ENCODE measurements at regions not wholly inside any gene's neighbourhood (a gene's known extent, or its start where the extent isn't known, plus 50 kb on each side); places are given as distances from the start of the nearest gene placed in this dataset.

DNA sequence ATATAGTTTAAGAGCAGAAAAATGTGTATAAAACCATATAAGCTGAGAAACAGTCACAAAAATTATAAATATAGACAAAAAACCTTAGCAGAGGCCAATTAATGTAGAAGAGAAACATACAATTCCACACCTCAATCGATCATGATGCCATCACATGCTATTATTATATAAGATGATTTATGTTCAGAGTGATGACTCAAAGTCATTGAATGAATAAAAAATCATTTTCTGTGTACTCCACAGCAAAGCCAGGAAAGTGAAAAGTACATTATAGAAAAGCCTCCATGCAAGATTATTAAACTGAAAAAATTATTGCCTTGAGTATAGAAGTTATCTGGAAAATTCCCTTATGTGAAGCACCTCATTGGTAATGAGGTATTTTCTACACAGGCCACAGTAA lies 229.2 kb upstream of the PPFIA2 start:
- TF ChIP-seq CTCF (IDR thresholded peaks at IDR 0.05) (no peak), POLR2A (IDR thresholded peaks at IDR 0.05) (no peak)

Data from Peyer's patch (tissue), 4 donors.